HG03039 (cell line): ENCODE measurements at regions not wholly inside any gene's neighbourhood (a gene's known extent, or its start where the extent isn't known, plus 50 kb on each side); places are given as distances from the start of the nearest gene placed in this dataset.

ENCODE experiments used
- ATAC-seq: cut with Tn5 transposase; IDR thresholded peaks from one replicate; pipeline ENCODE4 v1.9.1; 2021; ENCODE audit warnings: mild to moderate bottlenecking, moderate library complexity; ENCODE audit not compliant: unreplicated experiment

GRCh38 chr1:83596331-83596730, 402.6 kb downstream of the TTLL7 start:
- no peak for ATAC-seq

- ATAC-seq = no peak
Observed at GRCh38 chr1:83593073-83593472, 405.9 kb downstream of the TTLL7 start.

- no peak for ATAC-seq
Observed at GRCh38 chr1:83588140-83588539, 410.8 kb downstream of the TTLL7 start.

GRCh38 chr1:83583351-83584014, 415.4 kb downstream of the TTLL7 start:
- no peak for ATAC-seq

GRCh38 chr1:83581747-83582146, 417.2 kb downstream of the TTLL7 start:
- no peak for ATAC-seq

- ATAC-seq = no peak
Observed at GRCh38 chr1:83574791-83575190, 424.1 kb downstream of the TTLL7 start.

GRCh38 chr1:83573776-83574175, 425.2 kb downstream of the TTLL7 start:
- no peak for ATAC-seq

- ATAC-seq = no peak
Observed at GRCh38 chr1:83571536-83571935, 427.4 kb downstream of the TTLL7 start.

- no peak for ATAC-seq
Observed at GRCh38 chr1:83561346-83561745, 437.6 kb downstream of the TTLL7 start.

GRCh38 chr1:83559129-83559840, 439.6 kb downstream of the TTLL7 start:
- ATAC-seq = no peak

- no peak for ATAC-seq
Observed at GRCh38 chr1:83555871-83556270, 443.1 kb downstream of the TTLL7 start.

GRCh38 chr1:83554174-83554573, 444.8 kb downstream of the TTLL7 start:
- no peak for ATAC-seq

GRCh38 chr1:83552820-83553219, 446.1 kb downstream of the TTLL7 start:
- no peak for ATAC-seq

- no peak for ATAC-seq
Observed at GRCh38 chr1:83548311-83548710, 450.6 kb downstream of the TTLL7 start.

- no peak for ATAC-seq
Observed at GRCh38 chr1:83547901-83548300, 451.0 kb downstream of the TTLL7 start.

- no peak for ATAC-seq
Observed at GRCh38 chr1:83546874-83547273, 452.1 kb downstream of the TTLL7 start.

- ATAC-seq = no peak
Observed at GRCh38 chr1:83545066-83545862, 453.7 kb downstream of the TTLL7 start.

- no peak for ATAC-seq
Observed at GRCh38 chr1:83543222-83543973, 455.5 kb downstream of the TTLL7 start.

- no peak for ATAC-seq
Observed at GRCh38 chr1:83531521-83532309, 467.2 kb downstream of the TTLL7 start.

- ATAC-seq = no peak
Observed at GRCh38 chr1:83530506-83530905, 468.4 kb downstream of the TTLL7 start.
